GM21576 (cell line): ENCODE measurements at regions not wholly inside any gene's neighbourhood (a gene's known extent, or its start where the extent isn't known, plus 50 kb on each side); places are given as distances from the start of the nearest gene placed in this dataset.

ENCODE experiments used
- ATAC-seq: cut with Tn5 transposase; IDR thresholded peaks from one replicate; pipeline ENCODE4 v1.9.1; 2021; ENCODE audit warnings: mild to moderate bottlenecking, moderate library complexity; ENCODE audit not compliant: unreplicated experiment

DNA sequence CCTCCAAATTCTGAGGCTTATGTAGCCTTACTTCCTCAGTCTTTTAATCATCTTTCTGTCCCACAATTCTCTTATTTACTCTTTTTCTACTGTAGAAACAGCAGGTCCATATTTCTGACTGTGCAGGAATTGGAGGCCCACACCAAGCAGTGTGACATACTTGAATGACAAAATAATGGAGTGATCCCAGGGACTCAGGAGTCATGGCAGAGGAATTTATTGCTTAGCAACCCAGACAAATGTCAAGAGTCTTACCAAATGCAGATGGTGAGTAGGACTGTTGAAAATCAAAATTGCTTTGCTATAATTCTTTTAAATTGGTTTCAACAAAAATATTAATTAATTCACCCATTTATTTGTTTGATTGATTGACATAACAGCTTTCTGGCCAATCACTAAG lies 59.9 kb downstream of the HTR1B start:
- ATAC-seq: no peak

DNA sequence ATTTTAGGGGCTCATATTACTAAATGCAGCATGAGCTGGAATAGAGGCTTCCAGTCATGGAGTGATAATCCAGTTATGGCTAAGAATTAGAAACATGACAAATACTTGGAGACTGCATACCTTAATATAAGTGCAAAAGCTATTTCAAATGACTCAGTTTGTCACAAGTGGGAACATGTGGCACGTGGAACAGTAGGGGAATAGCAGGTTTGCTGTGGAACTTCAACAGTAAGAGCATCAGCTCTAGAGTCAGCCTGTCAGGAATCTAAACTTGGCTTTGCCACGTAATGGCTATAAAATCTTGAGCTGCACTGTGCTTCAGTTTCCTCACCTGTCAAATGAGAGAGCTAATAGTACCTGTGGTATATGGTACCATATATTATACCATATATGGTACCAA lies 62.1 kb downstream of the HTR1B start:
- ATAC-seq: no peak

DNA sequence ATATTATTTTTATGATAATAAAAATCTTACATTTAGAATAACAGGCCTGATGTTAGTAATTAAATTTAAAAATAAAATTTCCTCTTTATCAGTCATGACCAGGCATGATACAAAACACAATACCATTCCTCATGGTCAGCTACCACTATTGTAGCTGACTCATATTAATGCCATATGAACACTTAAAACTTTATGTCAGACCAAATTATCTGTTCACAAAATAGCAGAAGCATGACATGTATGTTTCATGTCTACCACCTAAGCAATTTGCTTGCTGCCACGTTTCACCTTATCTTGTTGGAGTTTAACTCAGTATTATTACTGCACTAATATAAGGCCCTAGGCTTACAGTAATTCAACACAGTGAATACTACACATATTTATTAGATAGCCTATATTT lies 65.7 kb downstream of the HTR1B start:
- no peak for ATAC-seq

DNA sequence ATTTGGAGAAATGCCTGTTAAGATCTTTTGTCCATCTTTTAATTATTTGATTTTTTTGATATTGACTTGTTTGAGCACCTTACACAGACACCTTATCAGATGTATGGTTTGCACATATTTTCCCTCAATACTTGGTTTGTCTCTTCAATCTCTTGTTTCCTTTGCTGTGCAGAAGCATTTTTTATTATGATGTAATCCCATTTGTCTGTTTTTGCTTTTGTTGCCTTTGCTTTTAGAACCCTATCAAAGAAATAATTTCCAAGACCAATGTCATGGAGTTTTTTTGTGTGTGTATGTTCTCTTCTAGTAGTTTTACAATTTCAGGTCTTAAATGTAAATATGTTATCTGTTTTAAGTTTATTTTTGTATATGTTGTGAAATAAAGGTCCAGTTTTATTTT lies 73.9 kb downstream of the HTR1B start:
- ATAC-seq: no peak

DNA sequence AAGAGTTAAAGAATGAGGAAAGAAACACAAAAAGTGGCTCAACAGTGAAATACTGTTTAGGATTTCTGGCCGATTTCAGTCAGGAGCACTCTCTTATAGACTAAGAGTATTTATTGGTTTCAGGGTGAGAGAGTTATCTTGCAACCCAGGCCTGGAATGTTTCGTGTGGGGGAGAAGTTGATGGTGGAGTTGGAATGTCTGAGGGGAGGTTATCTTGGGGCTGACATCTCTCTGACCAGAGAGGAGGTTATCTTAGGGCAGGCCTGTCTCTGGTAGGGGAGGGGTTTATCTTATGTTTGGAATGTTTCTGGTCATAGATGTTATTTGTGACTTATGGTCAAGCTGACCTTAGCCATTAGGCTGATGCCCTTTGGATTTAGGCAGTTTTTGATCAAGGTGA lies 80.3 kb downstream of the HTR1B start:
- no peak for ATAC-seq

DNA sequence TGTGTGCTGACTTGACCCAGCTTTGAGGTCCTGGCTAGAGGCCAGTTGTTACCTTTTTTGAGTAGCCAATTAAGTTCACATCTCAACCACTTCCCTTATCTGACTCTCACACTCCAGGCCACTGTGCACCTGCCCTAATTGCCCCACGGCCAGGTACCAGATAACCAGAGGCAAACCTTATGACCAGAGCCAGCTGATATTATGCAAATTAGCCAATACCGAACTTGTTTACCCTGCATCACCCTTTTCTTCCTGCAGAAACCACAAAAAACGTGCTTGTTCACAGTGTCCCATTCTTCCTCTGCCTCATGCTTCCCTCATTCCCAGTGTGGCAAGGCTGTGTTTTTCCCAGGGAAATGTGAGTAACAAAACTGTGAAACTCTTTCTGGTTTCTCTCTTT lies 89.3 kb downstream of the HTR1B start:
- ATAC-seq: no peak

DNA sequence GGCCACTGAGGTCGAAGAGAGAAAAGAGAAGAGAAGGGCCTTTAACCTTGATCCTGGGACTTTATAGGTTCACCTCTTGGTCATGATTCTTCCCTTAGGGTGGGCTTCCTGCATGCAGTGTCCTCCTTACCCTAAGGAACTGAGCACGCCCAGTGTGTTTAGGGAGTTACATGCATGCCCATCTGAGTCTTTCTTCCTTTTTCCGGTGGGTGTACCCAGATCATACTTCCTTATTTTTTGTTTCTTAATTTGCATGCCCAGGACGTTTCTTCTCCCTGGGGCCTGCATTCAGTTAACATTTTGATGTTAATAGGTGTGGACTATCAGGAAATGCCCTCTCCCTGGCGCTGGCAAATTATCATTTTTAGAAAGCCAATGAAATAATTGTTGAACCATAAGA lies 91.5 kb downstream of the HTR1B start:
- no peak for ATAC-seq

DNA sequence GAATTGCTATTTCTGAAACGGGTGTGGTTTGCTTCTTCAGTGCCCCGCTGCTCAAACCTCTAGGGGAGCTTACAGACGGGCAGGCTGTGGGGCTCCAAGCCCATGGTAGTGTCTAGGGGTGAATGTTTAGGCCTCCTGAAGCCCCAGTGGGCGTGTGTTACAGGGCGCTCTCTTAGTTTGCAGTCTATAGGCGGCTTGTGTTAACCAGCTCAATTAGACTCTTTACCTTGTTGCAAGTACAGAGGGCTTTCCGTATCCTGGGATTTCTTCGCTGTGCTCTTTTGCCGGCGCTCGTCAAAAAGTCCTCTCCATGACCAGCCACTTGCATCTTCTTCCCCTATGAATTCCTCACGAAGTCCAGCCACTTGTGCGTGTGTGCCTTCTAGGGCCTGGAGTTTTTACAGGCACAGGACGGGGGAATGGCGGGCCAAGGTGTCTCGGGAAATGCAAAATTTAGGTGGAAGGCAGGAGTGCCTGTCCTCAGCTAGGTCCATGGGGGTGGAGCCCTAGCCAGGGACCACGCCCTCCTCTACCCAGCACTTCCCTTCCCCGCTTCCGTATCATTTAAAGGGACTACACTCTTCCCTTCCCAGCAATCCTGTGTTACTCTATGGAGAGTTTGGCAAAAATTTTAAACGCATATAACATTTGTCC lies 94.5 kb downstream of the HTR1B start:
- no peak for ATAC-seq

DNA sequence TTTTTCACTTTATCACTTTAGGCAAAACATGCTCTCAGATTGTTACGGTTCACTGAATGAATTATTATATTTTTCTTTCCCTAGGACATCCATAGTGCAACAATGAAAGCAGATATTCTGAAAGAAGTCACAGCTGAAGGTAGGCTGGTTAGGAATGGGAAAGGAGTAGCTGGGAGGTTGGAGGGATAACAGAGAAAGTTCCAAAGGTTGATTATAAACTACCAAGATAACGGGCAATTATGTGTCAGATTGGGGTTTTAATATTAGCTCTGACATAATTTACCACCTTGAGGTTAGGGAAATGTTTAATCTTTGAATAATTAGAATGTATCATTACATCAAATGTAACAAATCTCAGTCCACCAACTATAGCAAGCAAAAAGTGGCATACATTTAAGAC lies 96.5 kb downstream of the HTR1B start:
- no peak for ATAC-seq

DNA sequence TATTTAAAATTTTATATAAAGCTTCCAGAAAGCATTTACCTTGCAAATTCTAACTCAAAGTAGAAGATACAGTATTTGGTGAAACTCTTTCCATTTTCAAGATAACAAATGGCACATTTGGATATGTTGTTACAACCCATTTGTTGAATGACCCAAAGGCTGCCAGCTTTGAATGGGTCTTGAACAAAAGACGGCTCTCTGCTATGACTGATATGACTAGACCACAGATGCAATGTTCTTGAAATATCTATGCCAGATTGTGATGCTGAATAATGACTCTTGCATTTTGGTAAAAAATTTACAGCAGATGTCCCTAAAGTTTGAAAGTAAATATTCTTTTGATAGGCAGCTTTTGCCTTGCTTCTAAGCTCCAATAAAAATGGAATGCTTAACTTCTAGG lies 99.6 kb downstream of the HTR1B start:
- ATAC-seq: no peak

DNA sequence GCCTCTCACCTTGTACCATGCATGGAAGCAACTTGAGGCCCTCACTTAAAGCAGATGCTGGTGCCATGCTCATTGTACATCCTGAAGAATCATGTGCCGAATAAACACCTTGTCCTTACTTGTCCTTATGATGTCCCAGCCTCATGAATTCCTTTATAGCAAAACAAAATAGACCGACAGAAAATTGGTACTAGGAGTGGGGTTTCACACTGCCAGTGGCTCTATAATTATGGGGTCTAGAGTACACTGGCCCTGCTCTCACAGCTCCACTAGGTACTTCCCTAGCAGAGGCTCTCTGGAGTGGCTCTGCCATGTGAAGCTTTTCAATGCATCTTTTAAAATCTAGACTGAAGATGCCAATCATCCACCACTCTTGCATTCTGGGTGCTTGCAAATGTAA lies 101.2 kb downstream of the HTR1B start:
- ATAC-seq: no peak

DNA sequence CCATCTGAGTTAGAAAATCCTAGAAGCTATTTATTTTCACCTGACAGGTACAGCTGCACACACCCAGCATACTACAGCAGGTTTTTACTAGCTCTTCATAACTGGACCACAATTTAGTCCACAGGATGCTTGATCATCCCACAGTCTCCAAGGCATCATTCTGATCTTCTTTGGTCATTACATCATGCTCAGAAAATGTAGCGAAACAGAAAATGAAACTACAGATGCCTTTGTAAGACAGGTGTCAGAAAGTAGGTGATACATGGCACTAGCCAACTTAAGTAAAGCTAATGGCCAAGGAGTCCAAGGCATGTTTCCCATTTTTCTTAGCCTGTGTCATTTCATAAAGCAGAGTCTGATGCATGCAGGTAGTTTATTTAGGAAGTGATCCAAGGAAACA lies 102.3 kb downstream of the HTR1B start:
- no peak for ATAC-seq

DNA sequence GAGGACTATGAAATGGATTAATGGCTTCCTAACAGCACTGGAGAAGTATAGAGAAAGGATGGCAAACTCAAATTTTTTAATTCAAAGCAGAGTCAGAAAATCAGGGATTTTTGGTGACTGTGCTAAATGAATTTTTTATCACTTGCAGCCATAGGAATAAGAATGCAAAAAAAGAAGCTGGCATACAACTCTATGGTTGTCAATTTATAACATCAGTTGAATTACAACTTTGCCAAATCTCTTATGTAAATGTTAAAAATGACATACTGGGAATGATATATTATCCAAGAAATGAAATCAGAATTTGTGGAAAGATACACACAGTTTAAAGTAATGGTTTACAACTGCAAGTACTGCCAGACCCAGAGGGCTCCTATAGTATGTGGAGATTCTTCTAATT lies 106.5 kb downstream of the HTR1B start:
- ATAC-seq: no peak

DNA sequence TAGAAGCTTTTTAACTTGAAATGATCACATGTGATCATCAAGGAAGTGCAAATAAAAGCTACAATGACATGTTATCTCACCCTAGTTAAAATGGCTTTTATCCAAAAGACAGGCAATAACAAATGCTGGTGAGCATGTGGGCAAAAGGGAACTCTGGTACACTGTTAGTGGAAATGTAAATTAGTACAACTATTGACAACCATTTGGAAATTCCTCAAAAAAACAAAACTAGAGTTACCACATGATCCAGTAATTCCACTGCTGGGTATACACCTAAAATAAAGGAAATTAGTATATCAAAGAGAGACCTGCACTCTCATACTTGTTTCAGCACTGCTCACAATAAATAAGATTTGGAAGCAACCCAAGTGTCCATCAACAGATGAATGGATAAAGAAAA lies 108.7 kb downstream of the HTR1B start:
- ATAC-seq: no peak

DNA sequence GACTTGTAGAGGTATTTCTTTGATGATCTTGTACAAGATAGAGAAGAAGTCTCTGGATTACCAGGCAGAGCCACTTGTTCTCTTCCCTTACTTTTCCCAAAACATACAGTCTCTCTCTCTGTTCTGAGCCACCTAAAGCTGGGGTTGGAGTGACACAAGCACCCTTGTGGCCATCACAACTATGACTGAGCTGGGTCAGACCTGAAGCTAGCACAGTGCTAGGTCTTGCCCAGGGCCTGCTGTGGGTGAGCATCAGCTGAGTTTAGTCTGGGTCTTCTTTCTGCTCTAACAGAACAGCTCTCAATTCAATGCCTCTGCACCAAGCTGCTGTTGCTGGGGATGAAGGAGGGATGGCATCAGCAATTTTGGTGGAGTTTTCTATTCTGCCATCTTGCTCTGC lies 110.2 kb downstream of the HTR1B start:
- ATAC-seq: no peak

DNA sequence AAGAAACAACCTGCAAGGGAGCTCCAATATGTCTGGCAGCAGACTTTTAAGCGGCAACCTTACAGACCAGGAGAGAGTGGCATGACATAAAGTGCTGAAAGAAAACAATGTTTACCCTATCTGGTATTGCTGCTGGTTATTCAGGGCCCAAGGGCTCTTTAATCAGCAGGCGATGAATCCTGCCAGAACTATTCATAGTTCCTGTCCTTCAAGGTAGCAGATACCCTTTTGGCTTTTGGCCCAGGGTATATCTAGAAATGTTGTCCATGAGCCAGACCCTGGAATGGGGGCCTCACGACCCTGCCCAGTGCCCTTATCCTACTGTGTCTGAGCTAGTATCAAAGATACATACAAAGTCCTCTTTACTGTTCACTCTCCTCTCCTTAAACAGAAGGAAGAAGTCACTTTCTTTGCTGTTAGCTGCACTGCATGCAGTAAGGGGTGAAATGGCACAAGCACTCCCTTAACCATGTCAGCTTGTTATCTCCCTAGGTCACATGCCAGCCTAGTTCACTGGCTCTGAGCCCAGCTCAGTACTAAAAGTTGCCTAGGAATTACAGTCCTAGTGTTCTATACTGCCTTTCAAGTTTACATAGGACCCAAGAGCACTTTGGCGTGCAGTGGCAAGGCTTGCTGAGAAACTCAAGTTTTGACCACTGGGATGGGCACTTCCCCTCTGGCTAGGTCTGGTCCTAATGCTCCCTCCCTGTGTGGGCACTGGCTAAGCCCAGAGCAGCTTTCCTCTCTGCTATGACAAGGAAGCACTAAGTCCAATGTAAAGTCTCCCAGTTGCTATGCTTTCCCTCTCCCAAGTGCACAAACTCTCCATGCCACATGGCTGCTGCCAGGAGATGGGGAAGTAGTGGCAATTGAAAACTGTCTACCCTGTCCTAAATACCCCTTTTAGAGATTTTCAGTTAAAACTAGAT lies 122.0 kb downstream of the HTR1B start:
- no peak for ATAC-seq

DNA sequence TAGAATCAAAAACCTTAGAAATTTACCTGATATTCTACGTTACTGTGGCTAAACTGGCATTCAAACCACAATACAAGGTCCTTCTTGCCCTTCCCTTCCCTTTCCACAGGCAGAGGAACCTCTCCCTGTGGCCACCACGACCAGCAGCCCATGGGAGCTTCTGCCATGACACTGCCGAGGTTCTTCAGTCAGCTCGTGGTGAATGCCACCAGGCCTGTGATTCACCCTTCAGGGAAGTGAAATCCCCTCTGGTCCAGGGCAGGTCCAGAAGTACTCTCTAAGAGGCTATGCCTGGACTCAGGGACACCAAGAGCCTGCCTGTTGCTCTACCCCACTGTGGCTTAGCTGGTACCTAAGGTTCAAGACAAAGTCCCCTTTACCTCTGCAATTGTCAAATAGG lies 123.0 kb downstream of the HTR1B start:
- ATAC-seq: no peak

DNA sequence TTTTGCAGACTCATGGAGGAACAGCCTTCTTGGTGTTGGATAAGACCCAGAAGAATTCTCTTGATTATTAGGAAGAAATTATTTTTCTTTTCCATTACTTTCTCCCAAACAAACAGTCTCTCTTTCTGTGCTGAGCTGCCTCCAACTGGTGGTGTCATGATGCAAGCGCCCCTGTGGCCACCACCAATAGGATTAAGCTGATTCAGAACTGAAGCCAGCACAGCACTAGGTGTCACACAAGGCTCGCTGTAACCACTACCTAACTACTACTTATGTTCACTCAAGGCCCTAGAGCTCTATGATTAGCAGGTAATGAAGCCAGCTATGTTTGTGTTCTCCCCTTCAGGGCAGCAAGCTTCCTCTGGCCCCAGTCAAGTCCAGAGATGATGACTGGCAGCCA lies 123.4 kb downstream of the HTR1B start:
- no peak for ATAC-seq

DNA sequence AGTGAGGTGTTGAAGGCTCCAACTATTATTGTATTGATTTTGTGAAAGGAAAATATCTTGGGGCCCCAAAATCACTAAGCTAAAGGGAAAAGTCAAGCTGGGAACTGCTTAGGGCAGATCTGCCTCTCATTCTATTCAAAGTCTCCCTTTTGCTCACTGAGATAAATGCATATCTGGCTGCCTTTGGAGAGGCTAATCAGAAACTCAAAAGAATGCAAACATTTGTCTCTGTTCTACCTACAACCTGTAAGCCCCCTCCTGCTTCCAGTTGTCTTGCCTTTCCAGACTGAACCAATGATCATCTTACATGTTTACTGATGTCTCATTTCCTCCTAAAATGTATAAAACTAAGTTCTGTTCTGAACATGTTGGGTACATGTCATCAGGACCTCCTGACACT lies 125.9 kb downstream of the HTR1B start:
- no peak for ATAC-seq

DNA sequence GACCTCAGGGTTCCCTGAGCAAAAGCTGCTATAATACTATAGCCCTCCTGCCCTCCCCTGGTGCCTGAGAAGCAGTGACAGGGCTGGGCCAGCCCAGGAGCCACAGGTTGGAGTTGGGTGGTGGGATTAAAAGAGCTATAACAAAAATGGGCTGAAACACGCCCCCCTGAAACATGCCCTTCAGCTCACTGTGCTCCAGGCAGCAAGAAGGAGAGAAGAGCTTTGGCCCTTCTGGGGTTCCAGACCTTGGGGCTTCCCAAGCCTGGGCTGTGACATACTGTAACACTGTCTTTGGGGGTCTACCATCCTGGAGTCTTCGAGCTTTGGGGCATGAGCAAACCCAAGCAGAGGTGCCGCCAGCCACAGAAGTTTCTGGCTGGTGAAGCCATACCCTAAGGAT lies 129.2 kb downstream of the HTR1B start:
- no peak for ATAC-seq

DNA sequence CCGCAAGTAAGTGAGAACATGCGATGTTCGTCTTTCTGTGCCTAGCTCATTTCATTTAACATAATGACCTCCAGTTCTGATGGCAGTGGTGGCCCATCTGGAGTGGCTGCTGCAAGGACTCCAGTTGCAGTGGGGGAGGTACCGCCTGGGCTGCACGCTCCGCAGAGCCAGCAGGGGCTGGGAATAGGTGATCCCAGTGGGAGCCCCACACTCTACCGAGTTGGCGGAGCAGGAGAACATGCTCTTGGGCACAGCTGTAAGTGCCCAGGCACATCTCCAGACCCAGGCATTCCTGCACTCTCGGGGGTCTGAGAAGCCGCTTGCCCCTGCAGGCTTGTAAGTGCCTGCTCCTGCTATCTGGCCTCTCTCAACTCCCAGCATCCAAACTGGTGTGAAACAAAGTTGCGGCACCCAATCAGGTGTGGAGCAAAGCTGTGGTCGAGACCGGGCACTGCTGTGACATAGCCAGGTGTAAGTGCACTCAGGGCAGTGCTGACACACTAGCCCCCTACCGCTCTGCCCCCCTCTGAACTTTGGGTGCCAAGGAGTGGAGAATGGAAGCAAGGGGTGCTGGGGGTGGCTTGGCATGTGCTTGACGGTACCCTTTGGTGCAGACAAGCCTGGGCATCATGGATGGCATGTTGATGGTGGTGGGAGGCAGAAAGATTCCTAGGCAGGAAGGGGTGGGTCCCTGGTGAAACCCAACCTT lies 130.2 kb downstream of the HTR1B start:
- ATAC-seq: no peak

DNA sequence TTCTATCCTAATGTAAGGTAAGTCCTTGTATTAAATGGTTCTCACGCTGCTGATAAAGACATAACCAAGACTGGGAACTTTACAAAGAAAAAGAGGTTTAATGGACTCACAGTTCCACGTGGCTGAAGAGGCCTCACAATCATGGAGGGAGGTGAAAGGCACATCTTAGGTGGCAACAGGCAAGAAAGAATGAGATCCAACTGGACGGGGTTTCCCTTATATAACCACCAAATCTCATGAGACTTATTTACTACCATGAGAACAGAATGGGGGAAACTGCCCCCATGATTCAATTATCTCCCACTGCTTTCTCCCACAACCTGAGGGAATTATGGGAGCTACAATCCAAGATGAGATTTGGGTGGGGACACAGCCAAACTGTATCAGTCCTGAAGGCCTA lies 136.6 kb downstream of the HTR1B start:
- ATAC-seq: no peak
